IMR-90 (cell line): ENCODE measurements at regions not wholly inside any gene's neighbourhood (a gene's known extent, or its start where the extent isn't known, plus 50 kb on each side); places are given as distances from the start of the nearest gene placed in this dataset.

Source experiments
- ATAC-seq: fragments of 200-7000 bp; cut with Tn5 transposase; 2 replicates; pipeline ENCODE4 v1.9.1; 2020; ENCODE audit warnings: low read depth, mild to moderate bottlenecking, moderate library complexity
- BruUV-seq: library from RNA; stranded (reverse); fragments of 400-500 nt; replicated peaks from 2 replicates; lab custom pipeline; 2021; lab: Mats Ljungman, UMichigan
- CTCF ChIA-PET: fragments of 300-600 bp; formaldehyde crosslinking; extraction: SDS; loops from one replicate; lab custom pipeline; 2021; ENCODE audit warnings: antibody characterized with exemption; lab: Yijun Ruan, JAX
- POLR2A ChIA-PET: fragments of 300-600 bp; sonication (Branson Sonifier 250); formaldehyde crosslinking; loops from one replicate; lab custom pipeline; 2022; ENCODE audit warnings: antibody characterized with exemption; ENCODE audit not compliant: unreplicated experiment; lab: Charles Lee
- DNase-seq: peaks from one replicate; pipeline ENCODE4 v3.0.0; 2013
- H2AFZ ChIP-seq: replicated peaks from 2 replicates; pipeline ENCODE3; 2013; ENCODE audit warnings: low read length, mild to moderate bottlenecking; ENCODE audit not compliant: poor library complexity
- H2AK5ac ChIP-seq: 2 replicates; pipeline ENCODE4 v1.6.1; 2013; ENCODE audit warnings: low read depth, low read length, inconsistent platforms
- H2AK9ac ChIP-seq: replicated peaks from 2 replicates; pipeline ENCODE3; 2013; ENCODE audit warnings: mild to moderate bottlenecking, low read depth, low read length, moderate library complexity; ENCODE audit not compliant: poor library complexity
- H2BK120ac ChIP-seq: 2 replicates; pipeline ENCODE4 v1.6.1; 2013; ENCODE audit warnings: low read depth, low read length, inconsistent platforms
- H2BK15ac ChIP-seq: 3 replicates; pipeline ENCODE4 v1.6.1; 2013; ENCODE audit warnings: low read depth, low read length, inconsistent platforms
- H2BK20ac ChIP-seq: 2 replicates; pipeline ENCODE4 v1.6.1; 2013; ENCODE audit warnings: low read depth, mild to moderate bottlenecking, inconsistent platforms, low read length, moderate library complexity
- H2BK5ac ChIP-seq: 2 replicates; pipeline ENCODE4 v1.6.1; 2013; ENCODE audit warnings: mild to moderate bottlenecking, low read depth, low read length, inconsistent platforms; ENCODE audit not compliant: poor library complexity, severe bottlenecking
- H3K14ac ChIP-seq: replicated peaks from 2 replicates; pipeline ENCODE4 v1.6.1; 2013; ENCODE audit warnings: low read depth, low read length, inconsistent platforms
- H3K18ac ChIP-seq: 2 replicates; pipeline ENCODE4 v1.6.1; 2013; ENCODE audit warnings: low read depth, low read length, control low read depth
- H3K23ac ChIP-seq: 2 replicates; pipeline ENCODE4 v1.6.1; 2013; ENCODE audit warnings: low read depth, low read length, inconsistent platforms
- H3K27ac ChIP-seq: 2 replicates; pipeline ENCODE4 v1.5.1; 2013; ENCODE audit warnings: mild to moderate bottlenecking, control low read depth, low read length; ENCODE audit not compliant: insufficient read depth
- H3K27me3 ChIP-seq: 2 replicates; pipeline ENCODE4 v1.6.1; 2013; ENCODE audit warnings: low read length; ENCODE audit not compliant: control insufficient read depth, insufficient read depth
- H3K36me3 ChIP-seq: 2 replicates; pipeline ENCODE4 v1.6.1; 2013; ENCODE audit warnings: low read length, mixed read lengths; ENCODE audit not compliant: control insufficient read depth, insufficient read depth
- H3K4ac ChIP-seq: 2 replicates; pipeline ENCODE4 v1.6.1; 2013; ENCODE audit warnings: low read depth, low read length, inconsistent platforms
- H3K4me1 ChIP-seq: 2 replicates; pipeline ENCODE4 v1.6.1; 2013; ENCODE audit warnings: low read length, mixed read lengths; ENCODE audit not compliant: control insufficient read depth, insufficient read depth
- H3K4me2 ChIP-seq: 2 replicates; pipeline ENCODE4 v1.6.1; 2013; ENCODE audit warnings: low read depth, mild to moderate bottlenecking, control low read depth, low read length, moderate library complexity
- H3K4me3 ChIP-seq: 2 replicates; pipeline ENCODE4 v1.5.1; 2013; ENCODE audit warnings: low read depth, mild to moderate bottlenecking, control low read depth, low read length, moderate library complexity; ENCODE audit not compliant: insufficient read depth
- H3K56ac ChIP-seq: 2 replicates; pipeline ENCODE4 v1.6.1; 2013; ENCODE audit warnings: low read length, inconsistent platforms; ENCODE audit not compliant: insufficient read depth; ENCODE audit errors: extremely low read depth
- H3K79me1 ChIP-seq, 2 experiments: 2 replicates each; pipeline ENCODE4 v1.6.1; 2013; ENCODE audit warnings: low read length in 2 of 2, inconsistent platforms in 1 of 2, low read depth in 1 of 2
- H3K9ac ChIP-seq: 2 replicates; pipeline ENCODE4 v1.6.1; 2013; ENCODE audit warnings: low read depth, low read length, control low read depth
- H3K9me1 ChIP-seq: 2 replicates; pipeline ENCODE4 v1.6.1; 2013; ENCODE audit warnings: low read length, inconsistent platforms; ENCODE audit not compliant: insufficient read depth
- H3K9me3 ChIP-seq: 2 replicates; pipeline ENCODE4 v1.6.1; 2013; ENCODE audit warnings: low read length; ENCODE audit not compliant: control insufficient read depth, insufficient read depth
- H4K20me1 ChIP-seq: 2 replicates; pipeline ENCODE4 v1.6.1; 2013; ENCODE audit warnings: low read length, inconsistent platforms; ENCODE audit not compliant: insufficient read depth
- H4K5ac ChIP-seq: 2 replicates; pipeline ENCODE4 v1.6.1; 2013; ENCODE audit warnings: mild to moderate bottlenecking, low read depth, low read length, control low read depth
- H4K8ac ChIP-seq, 2 experiments: 2 replicates each; pipeline ENCODE4 v1.6.1; 2013; ENCODE audit warnings: low read depth in 2 of 2, low read length in 2 of 2, control low read depth in 1 of 2, inconsistent platforms in 1 of 2
- H4K91ac ChIP-seq: 2 replicates; pipeline ENCODE4 v1.6.1; 2013; ENCODE audit warnings: low read depth, low read length, inconsistent platforms; ENCODE audit not compliant: insufficient read depth
- BHLHE40 ChIP-seq: fragments of 150-350 bp; IDR thresholded peaks from 2 replicates; pipeline ENCODE4 v1.6.1; 2016; ENCODE audit warnings: mild to moderate bottlenecking, low read depth, low read length
- CEBPB ChIP-seq: IDR thresholded peaks from 2 replicates; pipeline ENCODE4 v1.6.1; 2012; ENCODE audit warnings: low read depth, low read length, improper control_type of control experiment
- NFE2L2 ChIP-seq: fragments of 150-350 bp; IDR thresholded peaks from 2 replicates; pipeline ENCODE4 v1.6.1; 2016; ENCODE audit warnings: low read depth, mild to moderate bottlenecking, low read length
- RAD21 ChIP-seq: IDR thresholded peaks from 2 replicates; pipeline ENCODE4 v1.6.1; 2012; ENCODE audit warnings: low read length, improper control_type of control experiment
- RFX5 ChIP-seq: IDR thresholded peaks from 2 replicates; pipeline ENCODE4 v1.8.0; 2012; ENCODE audit warnings: low read depth, mild to moderate bottlenecking, low read length, moderate library complexity
- SMC3 ChIP-seq: fragments of 150-350 bp; IDR thresholded peaks from 2 replicates; pipeline ENCODE4 v1.6.1; 2016; ENCODE audit warnings: low read depth, mild to moderate bottlenecking, antibody characterized with exemption, low read length, moderate library complexity
- WGBS, 2 experiments: methylation state at CpG; one replicate each; pipeline versions ENCODE4 v1.1.5 to v1.1.7; 2013; ENCODE audit warnings: missing lambda C conversion rate in 2 of 2; ENCODE audit not compliant: insufficient read length in 1 of 2; ENCODE audit errors: extremely low coverage in 2 of 2; 5-methylcytosine and 5-hydroxymethylcytosine counted together
- dilution Hi-C: fragments of 300-500 bp; cut with HindIII; formaldehyde crosslinking; loops from one replicate; pipeline ENCODE4 v1.14.3; 2018; ENCODE audit warnings: low sequenced_read_pairs; ENCODE audit not compliant: unreplicated experiment
- in situ Hi-C: fragments of 300-500 bp; cut with MboI; formaldehyde crosslinking; loops from 3 replicates; pipeline ENCODE4 v1.14.3; 2019; ENCODE audit warnings: low sequenced_read_pairs, inconsistent platforms, mixed read lengths
- intact Hi-C: fragments of 100-400 bp; cut with micrococcal nuclease; formaldehyde crosslinking; loops from 2 replicates; pipeline ENCODE4 v1.10.0; 2022

DNA sequence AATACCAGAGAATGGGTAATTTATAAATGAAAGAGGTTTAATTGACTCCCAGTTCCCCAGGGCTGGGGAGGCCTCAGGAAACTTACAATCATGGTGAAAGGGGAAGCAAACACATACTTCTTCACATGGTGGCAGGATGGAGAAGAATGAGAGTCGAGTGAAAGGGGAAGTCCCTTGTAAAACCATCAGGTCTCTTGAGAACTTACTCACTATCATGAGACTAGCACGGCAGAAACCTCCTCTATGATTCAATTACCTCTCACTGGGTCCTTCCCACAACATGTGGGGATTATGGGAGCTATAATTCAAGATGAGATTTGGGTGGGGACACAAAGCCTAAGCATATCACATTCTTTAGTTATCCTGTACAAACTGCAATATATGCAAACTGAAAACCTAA lies 609.4 kb downstream of the MTRR start:
- WGBS, 2 experiments, result no CpG with 5 or more reads among the region's 2 CpGs
- no peak overlapping the region for H2BK20ac ChIP-seq
- H3K14ac ChIP-seq, result no peak overlapping the region
- no peaks in the 10 kb centered on the region for H3K9me3 ChIP-seq
- no peaks in the 10 kb centered on the region for H3K36me3 ChIP-seq
- TF ChIP-seq BHLHE40 (no peak), RFX5 (no peak), RAD21 (no peak), NFE2L2 (no peak), CEBPB (no peak), SMC3 (no peak)
- no peaks in the 10 kb centered on the region for H3K79me1 ChIP-seq
- CTCF ChIA-PET, result no interaction called here
- in situ Hi-C loops, result no loop called here
- H2BK120ac ChIP-seq, result no peak overlapping the region
- H2BK5ac ChIP-seq, result no peak overlapping the region
- no peaks in the 10 kb centered on the region for H3K9me1 ChIP-seq
- no peak overlapping the region for H3K9ac ChIP-seq
- no peak overlapping the region for H2AK5ac ChIP-seq
- no peaks in the 10 kb centered on the region for H4K20me1 ChIP-seq
- no peak overlapping the region for H4K5ac ChIP-seq
- H3K4me1 ChIP-seq, result no peaks in the 10 kb centered on the region
- POLR2A ChIA-PET, result no interaction called here
- no peak overlapping the region for H2AK9ac ChIP-seq
- H3K4ac ChIP-seq, result no peak overlapping the region
- no peak overlapping the region for H2BK15ac ChIP-seq
- BruUV-seq, result no TSS peak
- H3K4me2 ChIP-seq, result no peak overlapping the region
- intact Hi-C loops, result no loop called here
- no peak overlapping the region for H3K23ac ChIP-seq
- H3K18ac ChIP-seq, result no peak overlapping the region
- DNase-seq (no peak), ATAC-seq (no peak)
- no peak overlapping the region for H4K91ac ChIP-seq
- no peaks in the 10 kb centered on the region for H3K27me3 ChIP-seq
- no peak overlapping the region for H3K27ac ChIP-seq
- dilution Hi-C loops, result no loop called here
- no peak overlapping the region for H3K4me3 ChIP-seq
- no peak overlapping the region for H3K56ac ChIP-seq
- no peak overlapping the region for H4K8ac ChIP-seq
- H2AFZ ChIP-seq, result no peak overlapping the region
